CD4-positive, alpha-beta T cell (primary cell): ENCODE measurements at regions not wholly inside any gene's neighbourhood (a gene's known extent, or its start where the extent isn't known, plus 50 kb on each side); places are given as distances from the start of the nearest gene placed in this dataset.
A peak's percentile ranks its signal among the peaks of the same experiment; 100 is the strongest.

ENCODE experiments used
- ATAC-seq: fragments of 200-7000 bp; cut with Tn5 transposase; one replicate; pipeline ENCODE4 v1.10.0; 2022; ENCODE audit warnings: mild to moderate bottlenecking; ENCODE audit not compliant: poor library complexity
- CTCF ChIA-PET: fragments of 350-600 bp; sonication (Branson Sonifier 250); formaldehyde crosslinking; loops from one replicate; lab custom pipeline; 2021; ENCODE audit warnings: antibody characterized with exemption, inconsistent platforms; lab: Charles Lee
- POLR2A ChIA-PET: fragments of 350-600 bp; sonication (Branson Sonifier 250); formaldehyde crosslinking; loops from one replicate; lab custom pipeline; 2021; ENCODE audit warnings: antibody characterized with exemption, inconsistent platforms; lab: Charles Lee
- DNase-seq, 14 experiments: peaks; one replicate each; pipeline ENCODE4 v3.0.0-alpha.2; 2013 to 2020; ENCODE audit warnings: mixed read lengths in 2 of 14
- H3K27ac ChIP-seq, 2 donors: one replicate each; pipeline versions ENCODE4 v1.5.1 to v1.7.0; 2013; ENCODE audit warnings: low read length in 2 of 2, low read depth in 1 of 2, mild to moderate bottlenecking in 1 of 2
- H3K27me3 ChIP-seq, 2 experiments: 1 replicate in 1 of 2; 2 replicates in 1 of 2; pipeline versions ENCODE4 v1.6.1 to v1.7.0; 2013; ENCODE audit warnings: low read length in 2 of 2, control low read depth in 1 of 2, mild to moderate bottlenecking in 1 of 2, moderate library complexity in 1 of 2; ENCODE audit not compliant: insufficient read depth in 2 of 2, control insufficient read depth in 1 of 2
- H3K36me3 ChIP-seq: one replicate; pipeline ENCODE4 v1.6.1; 2013; ENCODE audit warnings: low read length, control low read depth; ENCODE audit not compliant: insufficient read depth
- H3K4me1 ChIP-seq: one replicate; pipeline ENCODE4 v1.6.1; 2013; ENCODE audit warnings: low read length, control low read depth; ENCODE audit not compliant: insufficient read depth
- H3K4me3 ChIP-seq: one replicate; pipeline ENCODE4 v1.5.1; 2013; ENCODE audit warnings: mild to moderate bottlenecking, low read length, moderate library complexity
- H3K9me3 ChIP-seq, 2 experiments: 1 replicate in 1 of 2; 2 replicates in 1 of 2; pipeline versions ENCODE4 v1.6.1 to v1.7.0; 2013; ENCODE audit warnings: low read length in 2 of 2, mild to moderate bottlenecking in 2 of 2, control low read depth in 1 of 2, moderate library complexity in 1 of 2; ENCODE audit not compliant: control insufficient read depth in 1 of 2, insufficient read depth in 1 of 2
- H3K27ac Mint-ChIP-seq: one replicate; pipeline ENCODE4 v1.8.0; 2020; ENCODE audit warnings: mixed read lengths
- H3K27me3 Mint-ChIP-seq: one replicate; pipeline ENCODE4 v1.8.0; 2021; ENCODE audit warnings: mixed read lengths
- H3K36me3 Mint-ChIP-seq: one replicate; pipeline ENCODE4 v1.8.0; 2021; ENCODE audit warnings: low read depth, mixed read lengths
- H3K4me1 Mint-ChIP-seq: one replicate; pipeline ENCODE4 v1.8.0; 2021; ENCODE audit warnings: low read depth, mixed read lengths
- H3K4me3 Mint-ChIP-seq: one replicate; pipeline ENCODE4 v1.8.0; 2020; ENCODE audit warnings: mild to moderate bottlenecking, mixed read lengths
- H3K9me3 Mint-ChIP-seq: one replicate; pipeline ENCODE4 v1.8.0; 2020; ENCODE audit warnings: mixed read lengths
- intact Hi-C, 2 experiments: fragments of 100-400 bp; cut with DNase I in 1 of 2; cut with micrococcal nuclease in 1 of 2; formaldehyde crosslinking; loops; one replicate each; pipeline versions ENCODE4 v1.15.1 to v1.9.0; 2023 to 2025; cut with DNase I, micrococcal nuclease
- TF ChIP-seq, protein P1 (sequence below): fragments of 200-600 bp; IDR thresholded peaks from one replicate; pipeline ENCODE4 v1.8.0; 2022; ENCODE audit warnings: antibody characterized with exemption, mild to moderate bottlenecking

GRCh38 chr6:87907521-87907920 is 140.1 kb upstream of the SPACA1 start:
- TF ChIP-seq, protein P1, sequence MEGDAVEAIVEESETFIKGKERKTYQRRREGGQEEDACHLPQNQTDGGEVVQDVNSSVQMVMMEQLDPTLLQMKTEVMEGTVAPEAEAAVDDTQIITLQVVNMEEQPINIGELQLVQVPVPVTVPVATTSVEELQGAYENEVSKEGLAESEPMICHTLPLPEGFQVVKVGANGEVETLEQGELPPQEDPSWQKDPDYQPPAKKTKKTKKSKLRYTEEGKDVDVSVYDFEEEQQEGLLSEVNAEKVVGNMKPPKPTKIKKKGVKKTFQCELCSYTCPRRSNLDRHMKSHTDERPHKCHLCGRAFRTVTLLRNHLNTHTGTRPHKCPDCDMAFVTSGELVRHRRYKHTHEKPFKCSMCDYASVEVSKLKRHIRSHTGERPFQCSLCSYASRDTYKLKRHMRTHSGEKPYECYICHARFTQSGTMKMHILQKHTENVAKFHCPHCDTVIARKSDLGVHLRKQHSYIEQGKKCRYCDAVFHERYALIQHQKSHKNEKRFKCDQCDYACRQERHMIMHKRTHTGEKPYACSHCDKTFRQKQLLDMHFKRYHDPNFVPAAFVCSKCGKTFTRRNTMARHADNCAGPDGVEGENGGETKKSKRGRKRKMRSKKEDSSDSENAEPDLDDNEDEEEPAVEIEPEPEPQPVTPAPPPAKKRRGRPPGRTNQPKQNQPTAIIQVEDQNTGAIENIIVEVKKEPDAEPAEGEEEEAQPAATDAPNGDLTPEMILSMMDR = no peak
- peaks cover 0 to 7% of the 10 kb centered on the region in 2 experiments for H3K27me3 ChIP-seq
- Mint-ChIP-seq H3K4me3 (peak overlapping the region; percentile 48), H3K36me3 (no peaks in the 10 kb centered on the region), H3K27me3 (peaks cover 4% of the 10 kb centered on the region), H3K4me1 (peaks cover 29% of the 10 kb centered on the region), H3K9me3 (no peaks in the 10 kb centered on the region), H3K27ac (no peak overlapping the region)
- no peaks in the 10 kb centered on the region for H3K9me3 ChIP-seq
- DNase-seq (peak in 3 of 14 experiments; percentile 14 to 67 (median 17)), ATAC-seq (peak; percentile 54)
- intact Hi-C loops = no loop called here
- H3K4me1 ChIP-seq = peaks cover 6% of the 10 kb centered on the region
- POLR2A ChIA-PET = interaction anchor here (0.6 kb wide), 1 partner anchor 39 kb away, joined by 3 read pairs; no protein-coding TSS in a partner anchor
- no peak overlapping the region for H3K27ac ChIP-seq
- no peaks in the 10 kb centered on the region for H3K36me3 ChIP-seq
- CTCF ChIA-PET = no interaction called here
- no peak overlapping the region for H3K4me3 ChIP-seq

DNA sequence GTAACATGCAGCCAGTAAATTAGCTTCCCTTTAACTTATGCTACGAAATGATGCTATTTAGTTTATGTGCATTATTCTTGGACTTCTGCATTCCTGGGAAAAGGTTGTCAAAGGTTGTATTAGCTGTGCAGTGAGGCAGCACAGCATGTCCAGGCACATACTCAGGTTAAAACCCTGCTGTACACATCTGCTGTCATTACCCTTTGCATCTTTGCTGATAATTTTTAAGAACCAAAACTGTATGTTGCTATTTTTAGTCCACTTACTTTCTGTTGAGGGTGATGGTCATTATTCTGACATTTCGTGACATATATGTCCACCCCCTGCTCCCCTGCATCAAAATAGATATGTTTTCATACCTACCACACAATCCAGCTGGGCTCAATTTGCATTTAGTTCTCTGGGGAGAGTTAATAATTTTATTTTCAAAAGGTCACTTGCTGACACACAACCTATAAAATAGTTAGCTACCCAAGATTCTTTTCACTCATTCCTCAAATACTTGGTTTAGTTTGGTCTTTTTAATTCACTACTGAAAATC is 142.5 kb upstream of the SPACA1 start:
- POLR2A ChIA-PET = no interaction called here
- Histone ChIP-seq H3K27ac (no peak overlapping the region), H3K4me1 (peaks cover 6% of the 10 kb centered on the region), H3K9me3 (no peaks in the 10 kb centered on the region), H3K27me3 (peaks cover 0 to 7% of the 10 kb centered on the region in 2 experiments), H3K4me3 (no peak overlapping the region), H3K36me3 (no peaks in the 10 kb centered on the region)
- DNase-seq = no peak
- ATAC-seq = no peak
- TF ChIP-seq, protein P1 = no peak
- H3K4me3 Mint-ChIP-seq = no peak overlapping the region
- H3K4me1 Mint-ChIP-seq = peaks cover 29% of the 10 kb centered on the region
- intact Hi-C loops = no loop called here
- H3K27me3 Mint-ChIP-seq = no peaks in the 10 kb centered on the region
- CTCF ChIA-PET = no interaction called here
- H3K27ac Mint-ChIP-seq = no peak overlapping the region
- H3K36me3 Mint-ChIP-seq = no peaks in the 10 kb centered on the region
- no peaks in the 10 kb centered on the region for H3K9me3 Mint-ChIP-seq

DNA sequence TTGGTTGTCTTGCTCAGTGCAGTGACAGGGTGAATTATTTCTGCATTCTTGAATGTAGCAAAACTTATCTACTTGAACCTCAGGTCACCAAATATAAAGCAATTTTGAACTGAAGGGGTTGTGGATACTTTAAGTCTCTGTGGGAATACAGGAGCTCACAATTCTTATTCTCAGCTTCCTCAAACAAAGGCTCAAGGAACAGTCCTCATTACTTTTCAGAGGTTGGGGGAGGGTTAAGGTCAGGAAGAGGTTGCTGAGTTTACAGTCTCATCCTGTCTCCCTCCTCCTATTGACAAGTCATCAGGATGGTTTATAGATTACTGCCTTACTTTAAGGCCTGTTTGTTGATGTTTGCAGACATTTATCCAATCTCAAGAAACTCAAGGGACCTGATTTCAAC is 143.6 kb upstream of the SPACA1 start:
- no peak overlapping the region for H3K27ac ChIP-seq
- H3K9me3 ChIP-seq = no peaks in the 10 kb centered on the region
- Mint-ChIP-seq H3K9me3 (no peaks in the 10 kb centered on the region), H3K36me3 (no peaks in the 10 kb centered on the region), H3K27ac (no peak overlapping the region), H3K27me3 (no peaks in the 10 kb centered on the region), H3K4me3 (no peak overlapping the region), H3K4me1 (peaks cover 24% of the 10 kb centered on the region)
- ChIA-PET POLR2A (no interaction called here), CTCF (no interaction called here)
- ATAC-seq = no peak
- intact Hi-C loops = no loop called here
- H3K4me1 ChIP-seq = peaks cover 6% of the 10 kb centered on the region
- H3K36me3 ChIP-seq = no peaks in the 10 kb centered on the region
- DNase-seq = no peak
- TF ChIP-seq, protein P1 = no peak
- no peak overlapping the region for H3K4me3 ChIP-seq
- peaks cover 0 to 4% of the 10 kb centered on the region in 2 experiments for H3K27me3 ChIP-seq
